ENCODE measurements at regions not wholly inside any gene's neighbourhood (a gene's known extent, or its start where the extent isn't known, plus 50 kb on each side); places are given as distances from the start of the nearest gene placed in this dataset.

DNA sequence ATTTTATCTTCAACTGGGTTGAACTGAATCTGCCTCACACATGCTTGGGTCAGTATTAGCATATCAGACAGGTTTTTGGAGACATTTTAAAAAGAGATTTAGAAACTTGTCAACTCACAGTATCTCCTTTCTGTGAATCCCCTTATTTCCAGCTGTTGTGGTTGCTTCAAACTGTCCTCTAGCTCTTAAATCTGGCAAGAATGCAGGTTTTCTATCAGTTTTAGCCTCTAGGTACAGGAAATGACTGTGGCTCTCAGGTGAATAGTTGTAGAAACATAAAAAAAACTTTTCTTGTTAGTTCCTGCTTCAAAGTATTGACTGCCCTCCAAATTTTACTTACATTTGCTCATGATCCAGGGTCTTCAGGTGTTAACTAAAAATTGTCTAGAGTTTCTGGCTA lies 495.7 kb upstream of the TMPRSS15 start:
- H3K27ac ChIP-seq (ENCODE audit: low read depth, low read length) = no peak overlapping the region
- H3K9me3 ChIP-seq (ENCODE audit: insufficient read depth, low read depth, low read length) = no peaks in the 10 kb centered on the region
- H3K4me1 ChIP-seq (ENCODE audit: insufficient read depth, low read length) = no peaks in the 10 kb centered on the region; the same call in 1 of the 2 replicates
- H3K9ac ChIP-seq (ENCODE audit: low read depth, low read length) = no peak overlapping the region
- H3K4me3 ChIP-seq (ENCODE audit: low read length) = no peak overlapping the region
- H3K27me3 ChIP-seq (ENCODE audit: insufficient read depth, low read length) = no peaks in the 10 kb centered on the region
- no peaks in the 10 kb centered on the region for H3K36me3 ChIP-seq (ENCODE audit: insufficient read depth, low read length)

DNA sequence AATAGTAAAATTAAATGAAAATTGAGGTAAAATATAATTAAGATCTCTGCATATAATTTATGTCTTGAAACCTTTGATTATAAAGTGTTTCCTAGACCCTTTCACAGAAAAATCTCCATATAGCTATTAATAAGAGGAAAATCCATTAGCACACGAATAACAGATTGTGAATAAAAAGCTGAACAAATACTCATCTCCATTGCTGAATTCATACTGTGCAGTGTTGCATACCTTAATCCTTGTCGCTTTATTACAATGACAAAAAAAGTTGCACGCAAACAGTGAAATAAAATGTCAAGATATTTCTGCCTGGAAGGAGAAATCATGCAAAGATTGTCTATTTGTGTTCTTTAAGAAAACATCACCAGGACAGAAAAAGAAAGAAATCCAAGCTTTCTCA lies 499.1 kb upstream of the TMPRSS15 start:
- no peak overlapping the region for H3K27ac ChIP-seq (ENCODE audit: low read depth, low read length)
- 97% methylated on average over 3 of the region's 3 CpGs for WGBS
- no peak overlapping the region for H3K9ac ChIP-seq (ENCODE audit: low read depth, low read length)
- H3K4me3 ChIP-seq (ENCODE audit: low read length) = no peak overlapping the region
- H3K9me3 ChIP-seq (ENCODE audit: insufficient read depth, low read depth, low read length) = no peaks in the 10 kb centered on the region
- H3K4me1 ChIP-seq (ENCODE audit: insufficient read depth, low read length) = no peaks in the 10 kb centered on the region; the same call in 1 of the 2 replicates
- no peaks in the 10 kb centered on the region for H3K36me3 ChIP-seq (ENCODE audit: insufficient read depth, low read length)
- no peaks in the 10 kb centered on the region for H3K27me3 ChIP-seq (ENCODE audit: insufficient read depth, low read length)

DNA sequence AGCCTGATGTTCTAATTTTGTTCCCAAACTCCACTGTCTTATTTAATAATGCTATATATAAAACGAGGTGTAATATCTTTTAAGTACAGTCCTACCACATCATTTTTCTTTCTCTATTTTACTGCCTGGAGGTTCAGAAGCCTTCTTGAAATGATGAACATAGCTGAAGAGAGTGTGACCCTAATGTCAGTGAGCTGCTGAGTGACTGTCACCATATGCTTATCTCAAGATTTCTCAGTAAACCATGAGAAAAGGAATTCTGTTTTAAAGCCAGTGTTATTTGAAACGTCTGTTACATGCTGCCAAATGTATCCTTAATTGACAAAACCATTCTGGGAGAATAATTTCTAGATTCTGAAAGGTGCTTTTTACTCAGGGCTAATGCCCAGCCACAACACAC lies 503.5 kb upstream of the TMPRSS15 start:
- Histone ChIP-seq H3K4me3 (ENCODE audit: low read length) (no peak overlapping the region), H3K9me3 (ENCODE audit: insufficient read depth, low read depth, low read length) (no peaks in the 10 kb centered on the region), H3K27me3 (ENCODE audit: insufficient read depth, low read length) (no peaks in the 10 kb centered on the region), H3K9ac (ENCODE audit: low read depth, low read length) (no peak overlapping the region), H3K36me3 (ENCODE audit: insufficient read depth, low read length) (no peaks in the 10 kb centered on the region), H3K4me1 (ENCODE audit: insufficient read depth, low read length) (no peaks in the 10 kb centered on the region), H3K27ac (ENCODE audit: low read depth, low read length) (no peak overlapping the region)
- WGBS = 90% methylated on average over 1 of the region's 2 CpGs

DNA sequence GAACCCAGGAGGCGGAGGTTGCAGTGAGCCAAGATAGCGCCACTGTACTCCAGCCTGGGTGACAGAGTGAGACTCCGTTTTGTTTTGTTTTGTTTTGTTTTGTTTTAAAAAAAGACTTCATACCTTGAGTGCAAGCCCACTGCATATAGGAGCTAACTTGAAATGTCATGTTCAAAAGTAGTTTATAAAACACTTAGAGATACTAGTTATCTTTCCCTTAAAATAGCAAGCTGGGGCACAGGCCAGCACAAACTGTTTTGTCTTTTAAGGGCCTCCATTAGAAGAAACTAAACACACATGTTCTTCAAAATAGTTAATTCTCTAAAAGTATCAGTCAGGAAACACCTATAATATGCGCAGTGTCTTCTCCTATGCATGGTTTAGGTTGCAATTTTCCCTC lies 505.1 kb upstream of the TMPRSS15 start:
- H3K9ac ChIP-seq (ENCODE audit: low read depth, low read length) = no peak overlapping the region
- WGBS = 96% methylated on average over 4 of the region's 4 CpGs
- H3K27me3 ChIP-seq (ENCODE audit: insufficient read depth, low read length) = no peaks in the 10 kb centered on the region
- no peaks in the 10 kb centered on the region for H3K9me3 ChIP-seq (ENCODE audit: insufficient read depth, low read depth, low read length)
- H3K4me3 ChIP-seq (ENCODE audit: low read length) = no peak overlapping the region
- H3K27ac ChIP-seq (ENCODE audit: low read depth, low read length) = no peak overlapping the region
- H3K36me3 ChIP-seq (ENCODE audit: insufficient read depth, low read length) = no peaks in the 10 kb centered on the region
- H3K4me1 ChIP-seq (ENCODE audit: insufficient read depth, low read length) = no peaks in the 10 kb centered on the region

DNA sequence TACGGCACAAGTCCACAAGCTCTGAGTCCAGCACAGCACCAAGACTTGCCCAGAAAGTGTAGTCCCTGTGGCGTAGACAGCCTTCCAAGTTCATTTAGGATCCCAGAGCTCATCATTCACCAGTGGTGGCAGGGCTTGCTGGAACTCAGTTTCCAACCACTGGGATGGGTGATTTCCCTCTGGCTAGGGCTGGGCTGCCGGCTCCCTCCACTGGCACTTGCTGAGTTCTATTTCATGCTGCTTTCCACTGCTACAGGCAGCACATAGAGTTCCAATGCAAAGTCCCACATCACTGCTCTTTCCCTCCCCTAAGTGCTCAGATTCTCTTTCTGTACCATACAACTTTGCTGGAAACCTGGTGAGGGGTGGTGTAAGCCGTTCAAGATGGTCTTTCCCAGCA lies 510.3 kb upstream of the TMPRSS15 start:
- Histone ChIP-seq H3K9ac (ENCODE audit: low read depth, low read length) (no peak overlapping the region), H3K4me3 (ENCODE audit: low read length) (no peak overlapping the region), H3K27me3 (ENCODE audit: insufficient read depth, low read length) (no peaks in the 10 kb centered on the region), H3K4me1 (ENCODE audit: insufficient read depth, low read length) (no peaks in the 10 kb centered on the region), H3K36me3 (ENCODE audit: insufficient read depth, low read length) (no peaks in the 10 kb centered on the region), H3K9me3 (ENCODE audit: insufficient read depth, low read depth, low read length) (no peaks in the 10 kb centered on the region), H3K27ac (ENCODE audit: low read depth, low read length) (no peak overlapping the region)
- WGBS = 95% methylated on average over 4 of the region's 4 CpGs

DNA sequence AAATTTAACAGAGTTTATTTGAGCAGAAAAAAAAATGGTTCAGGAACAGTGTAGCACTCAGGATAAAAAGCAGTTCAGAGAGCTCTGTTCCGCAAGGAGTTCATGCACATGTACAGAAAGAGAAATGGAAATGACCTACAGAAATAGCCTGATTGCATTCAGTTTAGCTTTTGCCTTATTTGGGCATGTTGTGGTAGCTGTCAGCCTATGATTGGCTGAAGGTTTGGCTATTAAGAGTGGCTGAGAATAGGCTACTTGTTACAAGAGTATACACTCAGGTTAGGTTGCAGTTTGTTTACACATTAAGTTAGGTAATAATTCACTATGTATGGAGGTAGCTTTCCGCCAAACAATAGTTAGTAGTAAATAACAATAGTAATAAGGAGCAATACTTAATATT lies 511.0 kb upstream of the TMPRSS15 start:
- WGBS = 95% methylated on average over 1 of the region's 2 CpGs
- Histone ChIP-seq H3K4me1 (ENCODE audit: insufficient read depth, low read length) (no peaks in the 10 kb centered on the region), H3K27me3 (ENCODE audit: insufficient read depth, low read length) (no peaks in the 10 kb centered on the region), H3K27ac (ENCODE audit: low read depth, low read length) (no peak overlapping the region), H3K9me3 (ENCODE audit: insufficient read depth, low read depth, low read length) (no peaks in the 10 kb centered on the region), H3K36me3 (ENCODE audit: insufficient read depth, low read length) (no peaks in the 10 kb centered on the region), H3K9ac (ENCODE audit: low read depth, low read length) (no peak overlapping the region), H3K4me3 (ENCODE audit: low read length) (no peak overlapping the region)

DNA sequence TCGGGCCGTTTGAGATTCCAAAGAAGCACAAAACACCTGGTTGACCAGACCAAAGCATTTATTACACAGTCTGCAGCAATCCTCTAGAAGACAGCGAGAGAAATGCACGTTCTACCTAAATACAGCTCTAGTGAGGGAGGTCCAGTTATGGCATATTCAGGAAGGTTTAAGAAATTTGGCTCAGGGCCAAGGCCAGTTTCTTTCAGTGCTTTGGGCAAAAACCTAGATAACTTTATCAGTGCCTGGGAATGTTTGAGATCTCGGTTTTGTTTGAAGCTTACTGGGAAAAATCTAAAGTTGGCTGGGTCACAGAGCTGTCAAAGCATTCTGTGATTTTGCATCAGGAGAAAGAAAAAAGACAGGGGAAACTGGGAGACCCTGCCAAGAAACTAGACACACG lies 514.0 kb upstream of the TMPRSS15 start:
- peaks cover 3% of the 10 kb centered on the region; the same call in 1 of the 2 replicates for H3K9me3 ChIP-seq (ENCODE audit: insufficient read depth, low read depth, low read length)
- H3K9ac ChIP-seq (ENCODE audit: low read depth, low read length) = no peak overlapping the region
- H3K27me3 ChIP-seq (ENCODE audit: insufficient read depth, low read length) = no peaks in the 10 kb centered on the region
- no peaks in the 10 kb centered on the region for H3K36me3 ChIP-seq (ENCODE audit: insufficient read depth, low read length)
- no peak overlapping the region for H3K27ac ChIP-seq (ENCODE audit: low read depth, low read length)
- no peak overlapping the region for H3K4me3 ChIP-seq (ENCODE audit: low read length)
- 95% methylated on average over 6 of the region's 6 CpGs for WGBS
- H3K4me1 ChIP-seq (ENCODE audit: insufficient read depth, low read length) = no peaks in the 10 kb centered on the region

DNA sequence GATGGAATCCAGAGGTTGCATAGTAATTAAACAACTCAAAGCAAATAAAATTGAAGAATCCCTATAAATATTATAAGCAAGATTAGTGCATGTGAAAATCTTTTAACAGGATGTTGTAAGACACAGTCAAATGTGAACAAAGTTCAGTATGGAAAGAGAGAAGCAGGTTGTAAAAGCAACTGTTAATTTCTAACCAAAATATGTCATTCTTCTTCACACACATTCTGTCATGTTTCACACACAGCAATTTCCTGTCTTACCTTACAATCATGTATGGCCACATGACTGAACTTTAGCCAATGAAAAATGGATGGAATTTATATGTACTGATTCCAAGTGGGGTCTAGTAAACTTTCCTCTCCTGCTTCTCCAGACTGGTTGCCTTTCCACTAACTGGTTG lies 527.7 kb upstream of the TMPRSS15 start:
- no peaks in the 10 kb centered on the region for H3K4me1 ChIP-seq (ENCODE audit: insufficient read depth, low read length)
- H3K9me3 ChIP-seq (ENCODE audit: insufficient read depth, low read depth, low read length) = no peaks in the 10 kb centered on the region
- no peaks in the 10 kb centered on the region for H3K36me3 ChIP-seq (ENCODE audit: insufficient read depth, low read length)
- no peak overlapping the region for H3K9ac ChIP-seq (ENCODE audit: low read depth, low read length)
- no peak overlapping the region for H3K4me3 ChIP-seq (ENCODE audit: low read length)
- no peak overlapping the region for H3K27ac ChIP-seq (ENCODE audit: low read depth, low read length)
- H3K27me3 ChIP-seq (ENCODE audit: insufficient read depth, low read length) = no peaks in the 10 kb centered on the region

DNA sequence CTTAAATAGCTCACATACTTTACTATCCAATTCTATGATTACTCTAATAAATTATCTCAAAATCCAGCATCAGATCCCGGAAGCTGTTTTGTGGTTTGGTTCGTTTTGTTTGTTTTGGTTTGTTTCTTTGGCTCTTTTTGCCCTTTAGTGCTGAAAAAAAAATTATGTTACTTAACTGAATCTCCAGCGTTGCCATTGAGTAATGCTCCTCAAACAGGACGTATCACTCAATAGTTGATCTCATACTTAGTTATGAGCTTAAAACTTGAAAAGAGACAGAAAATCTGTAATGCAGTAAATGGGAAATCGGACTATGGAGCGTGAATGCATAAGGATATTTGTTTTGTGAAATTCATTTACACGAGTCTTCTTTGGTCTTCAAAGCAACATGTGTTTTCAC lies 533.8 kb upstream of the TMPRSS15 start:
- no peaks in the 10 kb centered on the region for H3K4me1 ChIP-seq (ENCODE audit: insufficient read depth, low read length)
- no peak overlapping the region for H3K27ac ChIP-seq (ENCODE audit: low read depth, low read length)
- no peaks in the 10 kb centered on the region for H3K27me3 ChIP-seq (ENCODE audit: insufficient read depth, low read length)
- WGBS = 94% methylated on average over 6 of the region's 7 CpGs
- 0 out of 2 replicates have a peak, but pooled peaks cover 2% of the 10 kb centered on the region for H3K9me3 ChIP-seq (ENCODE audit: insufficient read depth, low read depth, low read length)
- H3K36me3 ChIP-seq (ENCODE audit: insufficient read depth, low read length) = no peaks in the 10 kb centered on the region
- H3K4me3 ChIP-seq (ENCODE audit: low read length) = no peak overlapping the region
- no peak overlapping the region for H3K9ac ChIP-seq (ENCODE audit: low read depth, low read length)

DNA sequence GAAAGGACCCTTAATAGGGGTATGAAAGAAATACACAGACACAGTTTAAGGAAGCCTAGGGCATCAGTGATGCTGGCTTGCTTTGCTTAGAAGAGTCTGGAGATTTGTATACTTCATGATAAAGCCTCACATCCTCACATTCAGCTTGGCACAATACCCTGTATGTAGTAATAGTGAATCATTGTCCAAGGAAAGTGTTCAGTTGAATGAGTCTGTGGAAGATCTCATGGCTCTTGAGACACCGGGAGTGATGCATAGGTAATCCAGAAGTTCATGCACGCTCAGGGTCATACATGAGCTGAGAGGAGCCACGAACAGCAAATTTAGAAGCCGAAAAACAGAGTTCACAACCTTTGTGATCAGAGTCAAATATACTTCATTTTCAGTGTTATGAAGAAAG lies 537.2 kb upstream of the TMPRSS15 start:
- H3K4me1 ChIP-seq (ENCODE audit: insufficient read depth, low read length) = no peaks in the 10 kb centered on the region
- 94% methylated on average over 4 of the region's 4 CpGs for WGBS
- H3K36me3 ChIP-seq (ENCODE audit: insufficient read depth, low read length) = no peaks in the 10 kb centered on the region
- no peak overlapping the region for H3K4me3 ChIP-seq (ENCODE audit: low read length)
- 0 out of 2 replicates have a peak, but pooled peaks cover 2% of the 10 kb centered on the region for H3K9me3 ChIP-seq (ENCODE audit: insufficient read depth, low read depth, low read length)
- no peaks in the 10 kb centered on the region for H3K27me3 ChIP-seq (ENCODE audit: insufficient read depth, low read length)
- no peak overlapping the region for H3K9ac ChIP-seq (ENCODE audit: low read depth, low read length)
- H3K27ac ChIP-seq (ENCODE audit: low read depth, low read length) = no peak overlapping the region

DNA sequence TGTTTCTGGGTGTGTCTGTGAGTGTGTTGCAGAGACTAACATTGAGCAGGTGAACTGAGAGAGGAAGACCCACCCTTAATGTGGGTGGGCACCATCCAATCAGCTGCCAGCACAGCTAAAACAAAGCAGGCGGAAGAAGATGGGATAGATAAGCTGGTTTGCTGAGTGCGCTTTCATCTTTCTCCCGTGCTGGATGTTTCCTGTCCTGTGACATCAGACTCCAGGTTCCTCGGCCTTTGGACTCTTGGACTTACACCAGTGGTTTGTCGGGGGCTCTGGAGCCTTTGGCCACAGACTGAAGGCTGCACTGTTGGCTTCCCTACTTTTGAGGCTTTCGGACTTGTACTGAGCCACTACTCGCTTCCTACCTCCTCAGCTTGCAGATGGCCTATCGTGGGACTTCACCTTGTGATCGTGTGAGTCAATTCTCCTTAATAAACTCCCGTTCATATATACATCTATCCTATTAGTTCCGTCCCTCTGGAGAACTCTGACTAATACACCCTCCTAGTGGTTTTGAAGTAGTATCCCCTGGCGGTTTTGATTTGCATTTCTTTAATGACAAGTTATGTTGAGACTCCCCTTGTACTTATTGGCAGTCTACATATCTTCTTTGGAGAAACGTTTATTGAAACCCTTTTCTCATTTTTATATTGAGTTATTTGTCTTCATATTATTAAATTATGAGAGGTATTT lies 546.6 kb upstream of the TMPRSS15 start:
- Histone ChIP-seq H3K9me3 (ENCODE audit: insufficient read depth, low read depth, low read length) (no peaks in the 10 kb centered on the region), H3K4me1 (ENCODE audit: insufficient read depth, low read length) (no peaks in the 10 kb centered on the region), H3K9ac (ENCODE audit: low read depth, low read length) (no peak overlapping the region), H3K4me3 (ENCODE audit: low read length) (no peak overlapping the region), H3K36me3 (ENCODE audit: insufficient read depth, low read length) (no peaks in the 10 kb centered on the region), H3K27ac (ENCODE audit: low read depth, low read length) (no peak overlapping the region), H3K27me3 (ENCODE audit: insufficient read depth, low read length) (no peaks in the 10 kb centered on the region)
- WGBS = 90% methylated on average over 11 of the region's 13 CpGs

All from HUES64 (cell line).